ENCODE measurements at regions not wholly inside any gene's neighbourhood (a gene's known extent, or its start where the extent isn't known, plus 50 kb on each side); places are given as distances from the start of the nearest gene placed in this dataset.

DNA sequence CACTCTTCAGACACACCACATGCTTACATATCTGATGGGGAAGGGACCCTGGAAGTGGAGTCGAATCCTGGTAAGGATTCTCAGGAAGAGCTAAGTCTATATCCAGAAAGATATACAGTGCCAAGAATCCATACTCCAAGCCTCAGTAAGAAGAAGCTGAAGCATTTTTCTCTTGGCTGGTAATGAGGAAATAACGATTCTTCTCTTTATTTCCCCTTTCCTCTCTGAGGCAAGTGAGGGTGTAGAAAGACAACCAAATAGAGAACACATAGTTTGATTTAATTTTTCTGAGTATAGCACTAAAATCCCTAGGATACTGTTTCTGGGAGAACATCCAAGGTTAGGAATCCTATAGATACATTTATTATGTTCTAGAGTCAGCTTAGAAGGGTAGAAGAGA is 857.3 kb downstream of the TUSC7 start:
- TF ChIP-seq NANOG (IDR thresholded peaks at IDR 0.05; ENCODE audit: insufficient read depth, low read depth, low read length, poor library complexity, severe bottlenecking) (no peak), HDAC2 (IDR thresholded peaks at IDR 0.05; ENCODE audit: borderline replicate concordance in 1 of 2, low read depth in 2 of 2, low read length in 2 of 2) (no peak), CTBP2 (IDR thresholded peaks at IDR 0.05; ENCODE audit: borderline replicate concordance, insufficient read depth, insufficient read length, low read length) (no peak)
- H3K4ac ChIP-seq (replicated peaks; ENCODE audit: insufficient read length, low read depth, low read length), result no peak overlapping the region
- no peak overlapping the region for H2BK120ac ChIP-seq (replicated peaks; ENCODE audit: low read depth, low read length)
- no peaks in the 10 kb centered on the region for H3K9me3 ChIP-seq (ENCODE audit: insufficient read depth in 2 of 2, low read depth in 1 of 2, low read length in 1 of 2)
- H3K4me3 ChIP-seq (ENCODE audit: extremely low read depth in 1 of 4, insufficient read depth in 2 of 4, low read depth in 3 of 4, low read length in 4 of 4), result no peak overlapping the region
- WGBS, 2 experiments (ENCODE audit: extremely low coverage in 1 of 2, insufficient coverage in 1 of 2, insufficient read length in 1 of 2, insufficient replicate concordance in 2 of 2, low coverage in 1 of 2, low lambda C conversion rate in 2 of 2, missing lambda C conversion rate in 1 of 2), result 88% methylated on average over 2 of the region's 2 CpGs; no CpG with 5 or more reads in 1 of the 2 experiments
- no peaks in the 10 kb centered on the region for H3K79me2 ChIP-seq (ENCODE audit: control insufficient read depth in 1 of 2, insufficient read depth in 2 of 2, low read length in 2 of 2)
- no peak overlapping the region for H3K56ac ChIP-seq (replicated peaks; ENCODE audit: insufficient read length, low read depth, low read length)
- ChIA-PET CTCF (ENCODE audit: partially characterized antibody) (interaction anchor here (1.2 to 1.5 kb wide), 2 partner anchors 11 to 16 kb away, joined by 3 to 4 read pairs; no protein-coding TSS in a partner anchor), POLR2A (ENCODE audit: partially characterized antibody) (no interaction called here)
- no peak overlapping the region for H2BK12ac ChIP-seq (ENCODE audit: low read depth, low read length)
- no peaks in the 10 kb centered on the region for H3K36me3 ChIP-seq (ENCODE audit: control insufficient read depth in 2 of 4, insufficient read depth in 4 of 4, low read length in 3 of 4)
- H4K20me1 ChIP-seq (replicated peaks in 1 of 2; ENCODE audit: control insufficient read depth in 1 of 2, insufficient read depth in 2 of 2, low read length in 2 of 2), result no peaks in the 10 kb centered on the region
- H2AFZ ChIP-seq (ENCODE audit: low read length), result no peak overlapping the region
- no peaks in the 10 kb centered on the region for H3K27me3 ChIP-seq (replicated peaks in 1 of 4; ENCODE audit: control insufficient read depth in 3 of 4, extremely low read depth in 1 of 4, insufficient read depth in 3 of 4, low read length in 3 of 4)
- no peak overlapping the region for H3K14ac ChIP-seq (ENCODE audit: insufficient read length)
- H4K5ac ChIP-seq (ENCODE audit: insufficient read length, low read depth, low read length), result no peak overlapping the region
- no peak overlapping the region for H3K18ac ChIP-seq (ENCODE audit: extremely low read depth, low read length)
- H3K23ac ChIP-seq (ENCODE audit: insufficient read length), result no peak overlapping the region
- FAIRE-seq (no peak), DNase-seq (ENCODE audit: low read depth in 1 of 2, low spot score in 2 of 2) (no peak)
- H2BK5ac ChIP-seq (ENCODE audit: low read depth, low read length), result no peak overlapping the region
- no peak overlapping the region for H3K4me2 ChIP-seq (ENCODE audit: insufficient read depth in 1 of 2, low read depth in 2 of 2, low read length in 2 of 2)
- no peak overlapping the region for H2BK15ac ChIP-seq (ENCODE audit: low read length)
- no peak overlapping the region for H3K9ac ChIP-seq (replicated peaks in 1 of 4; ENCODE audit: extremely low read depth in 1 of 4, low read depth in 3 of 4, low read length in 3 of 4)
- no peaks in the 10 kb centered on the region for H3K4me1 ChIP-seq (replicated peaks in 1 of 4; ENCODE audit: control insufficient read depth in 3 of 4, insufficient read depth in 4 of 4, low read length in 3 of 4)
- H4K91ac ChIP-seq (replicated peaks; ENCODE audit: insufficient read length, low read length), result no peak overlapping the region
- no peaks in the 10 kb centered on the region for H3K79me1 ChIP-seq (ENCODE audit: low read depth, low read length)
- H2AK5ac ChIP-seq (ENCODE audit: low read depth, low read length), result no peak overlapping the region
- no peak overlapping the region for H4K8ac ChIP-seq (ENCODE audit: extremely low read depth, insufficient read depth, low read length)
- no peaks in the 10 kb centered on the region for H3K23me2 ChIP-seq (ENCODE audit: low read depth, low read length)
- no peak overlapping the region for H3K27ac ChIP-seq (ENCODE audit: low read depth, low read length)
- H2BK20ac ChIP-seq (ENCODE audit: low read length), result no peak overlapping the region
